ENCODE measurements at regions not wholly inside any gene's neighbourhood (a gene's known extent, or its start where the extent isn't known, plus 50 kb on each side); places are given as distances from the start of the nearest gene placed in this dataset.

- Histone ChIP-seq H3K79me2 (no peaks in the 10 kb centered on the region), H3K36me3 (ENCODE audit: control insufficient read depth, insufficient read depth, low read length) (no peaks in the 10 kb centered on the region), H3K4me1 (no peaks in the 10 kb centered on the region), H3K27ac (no peak overlapping the region), H2AFZ (no peak overlapping the region), H3K9me3 (ENCODE audit: control insufficient read depth, low read length) (no peaks in the 10 kb centered on the region), H3K4me3 (ENCODE audit: low read depth, low read length) (no peak overlapping the region), H3K27me3 (ENCODE audit: control insufficient read depth, insufficient read depth, low read length) (no peaks in the 10 kb centered on the region), H3K4me2 (ENCODE audit: low read length) (no peak overlapping the region), H3K9ac (no peak overlapping the region)
- no peak for TF ChIP-seq CTCF (IDR thresholded peaks at IDR 0.05)
Measured at GRCh38 chr7:17168416-17168815, 130.0 kb upstream of the AHR start.

- no peak overlapping the region for H3K27ac ChIP-seq
- no peaks in the 10 kb centered on the region for H3K36me3 ChIP-seq (ENCODE audit: control insufficient read depth, insufficient read depth, low read length)
- TF ChIP-seq CTCF (IDR thresholded peaks at IDR 0.05), result no peak
- no peak overlapping the region for H3K4me2 ChIP-seq (ENCODE audit: low read length)
- no peaks in the 10 kb centered on the region for H3K79me2 ChIP-seq
- H3K9me3 ChIP-seq (ENCODE audit: control insufficient read depth, low read length), result peaks cover under 1% of the 10 kb centered on the region
- no peaks in the 10 kb centered on the region for H3K27me3 ChIP-seq (ENCODE audit: control insufficient read depth, insufficient read depth, low read length)
- H3K9ac ChIP-seq, result no peak overlapping the region
- no peak overlapping the region for H2AFZ ChIP-seq
- no peaks in the 10 kb centered on the region for H3K4me1 ChIP-seq
- no peak overlapping the region for H3K4me3 ChIP-seq (ENCODE audit: low read depth, low read length)
Measured at GRCh38 chr7:17171427-17171826, 127.0 kb upstream of the AHR start.

GRCh38 chr7:17176371-17177032 is 122.0 kb upstream of the AHR start:
- no peak for TF ChIP-seq CTCF (IDR thresholded peaks at IDR 0.05)
- Histone ChIP-seq H3K79me2 (no peaks in the 10 kb centered on the region), H3K27me3 (ENCODE audit: control insufficient read depth, insufficient read depth, low read length) (no peaks in the 10 kb centered on the region), H3K36me3 (ENCODE audit: control insufficient read depth, insufficient read depth, low read length) (no peaks in the 10 kb centered on the region), H3K27ac (no peak overlapping the region), H3K9me3 (ENCODE audit: control insufficient read depth, low read length) (peaks cover 2% of the 10 kb centered on the region), H3K9ac (no peak overlapping the region), H3K4me3 (ENCODE audit: low read depth, low read length) (no peak overlapping the region), H2AFZ (no peak overlapping the region), H3K4me2 (ENCODE audit: low read length) (no peak overlapping the region), H3K4me1 (no peaks in the 10 kb centered on the region)

GRCh38 chr7:17178545-17178944 is 119.9 kb upstream of the AHR start:
- Histone ChIP-seq H3K4me1 (no peaks in the 10 kb centered on the region), H3K9me3 (ENCODE audit: control insufficient read depth, low read length) (peaks cover 2% of the 10 kb centered on the region), H3K27ac (no peak overlapping the region), H2AFZ (no peak overlapping the region), H3K79me2 (no peaks in the 10 kb centered on the region), H3K36me3 (ENCODE audit: control insufficient read depth, insufficient read depth, low read length) (no peaks in the 10 kb centered on the region), H3K4me2 (ENCODE audit: low read length) (no peak overlapping the region), H3K9ac (no peak overlapping the region), H3K4me3 (ENCODE audit: low read depth, low read length) (no peak overlapping the region), H3K27me3 (ENCODE audit: control insufficient read depth, insufficient read depth, low read length) (no peaks in the 10 kb centered on the region)
- TF ChIP-seq CTCF (IDR thresholded peaks at IDR 0.05), result no peak

- H2AFZ ChIP-seq, result no peak overlapping the region
- H3K27ac ChIP-seq, result no peak overlapping the region
- no peak overlapping the region for H3K4me3 ChIP-seq (ENCODE audit: low read depth, low read length)
- H3K36me3 ChIP-seq (ENCODE audit: control insufficient read depth, insufficient read depth, low read length), result no peaks in the 10 kb centered on the region
- no peaks in the 10 kb centered on the region for H3K4me1 ChIP-seq
- no peak for TF ChIP-seq CTCF (IDR thresholded peaks at IDR 0.05)
- no peaks in the 10 kb centered on the region for H3K79me2 ChIP-seq
- no peaks in the 10 kb centered on the region for H3K27me3 ChIP-seq (ENCODE audit: control insufficient read depth, insufficient read depth, low read length)
- H3K4me2 ChIP-seq (ENCODE audit: low read length), result no peak overlapping the region
- no peak overlapping the region for H3K9ac ChIP-seq
- H3K9me3 ChIP-seq (ENCODE audit: control insufficient read depth, low read length), result peaks cover under 1% of the 10 kb centered on the region
Measured at GRCh38 chr7:17181482-17181881, 117.0 kb upstream of the AHR start.

Data from parathyroid adenoma (tissue), 2 donors.